GM12874 (cell line): ENCODE measurements at regions not wholly inside any gene's neighbourhood (a gene's known extent, or its start where the extent isn't known, plus 50 kb on each side); places are given as distances from the start of the nearest gene placed in this dataset.

Experiments
- TF ChIP-seq, protein P1 (sequence below): IDR thresholded peaks from 2 replicates; pipeline ENCODE4 v1.5.1; 2011; ENCODE audit warnings: low read depth, mild to moderate bottlenecking, control low read depth, low read length, moderate library complexity; ENCODE audit not compliant: insufficient read depth

DNA sequence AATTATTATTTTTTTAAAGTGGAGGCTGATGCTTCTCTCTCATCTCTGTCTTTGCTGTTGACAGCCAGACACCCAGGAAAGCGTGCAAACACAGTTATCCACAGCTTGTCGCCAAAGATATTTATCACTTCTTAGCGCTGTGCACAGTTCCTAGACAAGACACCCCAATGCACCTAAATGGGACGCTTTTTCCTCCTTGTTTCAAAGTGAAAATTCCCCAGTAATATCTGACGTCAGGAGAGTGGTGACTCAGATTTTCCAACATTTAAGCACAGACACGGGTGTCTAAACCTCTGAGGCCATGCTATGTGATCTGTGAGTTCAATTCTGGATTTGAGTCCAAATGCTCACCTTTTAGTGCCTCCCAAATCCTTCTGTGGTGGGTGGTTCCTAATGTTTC lies 151.6 kb downstream of the EMX2 start:
- TF ChIP-seq, protein P1, sequence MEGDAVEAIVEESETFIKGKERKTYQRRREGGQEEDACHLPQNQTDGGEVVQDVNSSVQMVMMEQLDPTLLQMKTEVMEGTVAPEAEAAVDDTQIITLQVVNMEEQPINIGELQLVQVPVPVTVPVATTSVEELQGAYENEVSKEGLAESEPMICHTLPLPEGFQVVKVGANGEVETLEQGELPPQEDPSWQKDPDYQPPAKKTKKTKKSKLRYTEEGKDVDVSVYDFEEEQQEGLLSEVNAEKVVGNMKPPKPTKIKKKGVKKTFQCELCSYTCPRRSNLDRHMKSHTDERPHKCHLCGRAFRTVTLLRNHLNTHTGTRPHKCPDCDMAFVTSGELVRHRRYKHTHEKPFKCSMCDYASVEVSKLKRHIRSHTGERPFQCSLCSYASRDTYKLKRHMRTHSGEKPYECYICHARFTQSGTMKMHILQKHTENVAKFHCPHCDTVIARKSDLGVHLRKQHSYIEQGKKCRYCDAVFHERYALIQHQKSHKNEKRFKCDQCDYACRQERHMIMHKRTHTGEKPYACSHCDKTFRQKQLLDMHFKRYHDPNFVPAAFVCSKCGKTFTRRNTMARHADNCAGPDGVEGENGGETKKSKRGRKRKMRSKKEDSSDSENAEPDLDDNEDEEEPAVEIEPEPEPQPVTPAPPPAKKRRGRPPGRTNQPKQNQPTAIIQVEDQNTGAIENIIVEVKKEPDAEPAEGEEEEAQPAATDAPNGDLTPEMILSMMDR = no peak

DNA sequence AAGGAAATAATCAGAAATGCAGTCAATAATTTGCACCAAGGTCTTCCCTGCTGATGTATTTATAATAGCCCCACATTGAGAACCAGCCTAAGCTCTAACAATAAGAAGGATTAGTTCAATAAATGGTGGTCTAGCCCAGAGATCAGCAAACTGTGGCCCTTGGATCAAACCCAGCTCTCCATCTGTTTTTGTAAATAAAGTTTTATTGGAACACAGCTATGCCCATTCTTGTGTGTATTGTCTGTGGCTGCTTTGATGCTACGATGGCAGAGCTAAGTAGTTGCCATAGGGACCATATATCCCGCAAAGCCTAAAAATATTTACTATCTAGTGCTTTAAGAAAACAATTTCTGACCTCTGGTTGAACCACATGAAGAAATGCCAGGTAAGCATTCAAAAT lies 154.9 kb downstream of the EMX2 start:
- TF ChIP-seq, protein P1 = no peak

- TF ChIP-seq, protein P1 = no peak
Measured at GRCh38 chr10:117698809-117699208, 156.3 kb downstream of the EMX2 start.

DNA sequence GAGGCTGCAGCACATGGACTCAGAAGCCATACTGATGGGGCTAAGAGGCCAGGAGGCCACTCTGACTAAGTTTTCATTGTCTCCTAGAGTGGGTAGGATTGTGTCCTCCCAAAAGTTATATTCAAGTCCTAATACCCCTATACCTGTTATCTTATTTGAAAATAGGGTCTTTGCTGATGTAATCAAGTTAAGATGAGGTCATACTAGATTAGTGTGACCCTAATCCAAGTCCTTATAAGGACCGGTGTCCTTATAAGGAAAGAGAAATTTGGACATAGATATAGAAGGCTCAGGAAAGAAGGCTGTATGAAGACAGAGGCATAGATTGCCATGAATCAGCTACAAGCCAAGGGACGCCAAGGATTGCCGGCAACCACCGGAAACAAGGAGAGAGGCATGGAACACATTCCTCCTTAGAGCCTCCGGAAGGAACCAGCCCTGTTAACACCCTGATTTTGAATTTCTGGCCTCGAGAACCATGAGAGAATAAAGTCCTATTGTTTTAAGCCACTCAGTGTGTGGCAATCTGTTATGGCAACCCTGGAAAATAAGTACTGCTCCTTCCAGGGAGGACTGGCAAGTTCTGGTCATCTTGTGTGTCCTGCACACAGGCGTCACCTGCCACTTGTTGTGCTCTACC lies 157.0 kb downstream of the EMX2 start:
- TF ChIP-seq, protein P1 = no peak

DNA sequence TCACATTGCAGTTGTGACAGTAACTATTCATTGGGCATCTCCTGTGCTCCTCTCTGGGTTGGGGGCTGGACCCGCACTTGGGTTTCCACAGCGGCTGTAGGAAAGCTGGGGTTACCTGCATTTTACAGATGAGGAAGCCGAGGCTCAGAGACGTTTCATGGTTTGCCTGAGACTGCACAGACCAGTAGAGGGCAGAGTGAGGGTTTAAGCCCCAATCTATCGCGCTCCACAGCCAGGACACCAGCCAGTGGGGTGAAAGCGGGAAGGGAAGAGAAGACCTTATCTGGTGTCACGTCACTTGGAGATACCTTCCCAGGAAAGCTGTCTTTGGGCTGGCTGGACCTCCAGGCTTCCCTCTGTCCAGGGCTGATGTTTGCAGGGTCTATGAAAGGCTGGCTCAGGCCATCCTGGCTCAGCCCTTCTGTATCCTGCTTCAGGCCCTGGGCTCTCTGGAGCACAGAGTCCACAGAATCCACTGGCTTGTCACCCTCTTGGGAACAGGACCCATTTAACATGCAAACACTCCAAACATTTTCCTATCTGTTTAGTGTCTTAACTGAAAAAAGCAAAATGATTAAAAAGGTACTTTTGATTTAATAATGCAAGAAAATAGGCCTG lies 167.7 kb downstream of the EMX2 start:
- TF ChIP-seq, protein P1 = peak; percentile 17; the same call in 1 of the 2 replicates

DNA sequence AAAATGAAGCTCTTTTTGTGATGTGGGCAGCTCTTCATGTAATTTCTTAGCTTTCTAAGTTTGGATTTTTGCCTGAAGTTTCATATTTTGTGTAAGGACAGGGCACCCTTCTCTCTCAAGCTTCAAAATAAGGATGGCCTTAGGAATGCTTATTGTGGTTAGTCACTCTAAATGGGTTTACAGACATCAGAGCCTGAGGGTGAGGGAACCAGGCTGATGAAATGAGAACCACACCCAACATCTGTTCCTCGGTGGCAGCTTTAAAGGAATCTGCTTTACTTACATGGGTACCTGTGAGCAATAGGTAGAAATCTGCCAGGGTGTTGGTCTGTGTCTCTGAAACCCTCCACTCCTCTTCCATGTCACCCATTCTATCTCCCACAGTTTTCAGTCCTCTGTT lies 174.3 kb downstream of the EMX2 start:
- TF ChIP-seq, protein P1 = no peak

DNA sequence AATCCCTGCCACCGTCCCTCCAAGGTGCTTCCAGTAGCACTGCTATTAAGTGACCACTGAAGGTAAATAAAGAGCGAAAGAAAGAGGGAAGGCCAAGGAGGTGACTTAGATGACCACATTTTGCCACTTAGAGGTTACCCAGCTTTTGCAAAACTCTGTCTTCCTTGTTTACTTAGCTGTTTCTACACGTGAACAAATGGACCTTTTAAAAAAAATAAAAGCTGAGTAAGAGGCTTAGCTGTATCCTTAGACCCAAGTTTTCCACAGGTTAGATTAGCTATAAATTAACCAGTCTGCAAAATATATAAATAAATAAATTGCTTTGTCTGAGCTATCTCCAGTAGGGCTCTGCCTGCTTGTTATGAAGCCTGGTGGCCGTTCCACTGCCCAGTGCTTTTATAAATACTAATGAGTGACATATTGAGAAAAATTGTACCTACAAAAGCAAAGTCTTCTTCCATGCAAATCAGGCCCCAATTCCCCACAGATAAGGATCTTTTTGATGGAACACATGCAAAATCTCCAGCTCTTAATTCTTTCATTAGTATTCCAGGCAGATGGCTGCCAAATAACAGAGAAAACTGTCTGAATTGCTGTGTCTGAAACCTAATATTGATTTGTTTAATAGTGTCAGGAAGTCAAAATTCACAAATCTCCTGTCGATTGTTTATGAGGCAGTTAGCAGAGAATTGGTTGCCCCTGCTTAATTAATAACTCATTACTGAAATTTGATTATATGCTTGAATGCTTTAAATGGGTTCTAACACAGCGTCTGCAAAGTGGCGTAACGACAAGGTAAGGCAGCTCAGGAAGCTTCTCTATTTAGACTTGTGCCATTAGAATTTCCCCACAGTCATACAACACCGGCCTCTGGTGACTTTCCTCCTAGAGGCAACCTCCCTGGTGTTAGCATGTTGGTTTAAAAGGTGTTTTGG lies 176.7 kb downstream of the EMX2 start:
- TF ChIP-seq, protein P1 = no peak
